Activated T-cell treated with anti-CD3 and anti-CD28 coated beads, Interleukin-2, amount 50 U/mL, for 4 hours (primary cell): ENCODE measurements at regions not wholly inside any gene's neighbourhood (a gene's known extent, or its start where the extent isn't known, plus 50 kb on each side); places are given as distances from the start of the nearest gene placed in this dataset.

ENCODE experiments used
- ATAC-seq, 2 donors: fragments of 200-7000 bp; cut with Tn5 transposase; one replicate each; pipeline ENCODE4 v1.10.0; 2021
- DNase-seq: peaks from one replicate; pipeline ENCODE4 v3.0.0-alpha.2; 2020
- H3K27me3 Mint-ChIP-seq: one replicate; pipeline ENCODE4 v1.8.0; 2021; ENCODE audit warnings: low read depth, mixed read lengths
- H3K36me3 Mint-ChIP-seq: one replicate; pipeline ENCODE4 v1.8.0; 2022; ENCODE audit warnings: mixed read lengths; ENCODE audit not compliant: insufficient read depth
- H3K4me1 Mint-ChIP-seq: one replicate; pipeline ENCODE4 v1.8.0; 2021; ENCODE audit warnings: low read depth, mixed read lengths
- H3K4me3 Mint-ChIP-seq: one replicate; pipeline ENCODE4 v1.8.0; 2021; ENCODE audit warnings: mild to moderate bottlenecking, moderate library complexity, mixed read lengths
- H3K9me3 Mint-ChIP-seq: one replicate; pipeline ENCODE4 v1.8.0; 2021; ENCODE audit warnings: mixed read lengths

GRCh38 chr13:50594276-50595051, 249.0 kb downstream of the DLEU7 start:
- H3K36me3 Mint-ChIP-seq, result no peaks in the 10 kb centered on the region
- H3K4me1 Mint-ChIP-seq, result peaks cover 30% of the 10 kb centered on the region
- DNase-seq, result no peak
- H3K4me3 Mint-ChIP-seq, result no peak overlapping the region
- H3K27me3 Mint-ChIP-seq, result no peaks in the 10 kb centered on the region
- H3K9me3 Mint-ChIP-seq, result no peaks in the 10 kb centered on the region
- ATAC-seq, result peak; percentile 78 to 80

GRCh38 chr13:50595196-50595595, 248.3 kb downstream of the DLEU7 start:
- no peak for ATAC-seq
- H3K4me3 Mint-ChIP-seq, result no peak overlapping the region
- peaks cover 30% of the 10 kb centered on the region for H3K4me1 Mint-ChIP-seq
- no peaks in the 10 kb centered on the region for H3K27me3 Mint-ChIP-seq
- H3K9me3 Mint-ChIP-seq, result no peaks in the 10 kb centered on the region
- no peak for DNase-seq
- no peaks in the 10 kb centered on the region for H3K36me3 Mint-ChIP-seq

GRCh38 chr13:50596156-50596555, 247.3 kb downstream of the DLEU7 start:
- no peak for ATAC-seq
- no peak for DNase-seq
- no peaks in the 10 kb centered on the region for H3K27me3 Mint-ChIP-seq
- no peaks in the 10 kb centered on the region for H3K36me3 Mint-ChIP-seq
- H3K4me3 Mint-ChIP-seq, result no peak overlapping the region
- H3K4me1 Mint-ChIP-seq, result peaks cover 30% of the 10 kb centered on the region
- no peaks in the 10 kb centered on the region for H3K9me3 Mint-ChIP-seq

GRCh38 chr13:50596776-50597203, 246.7 kb downstream of the DLEU7 start:
- Mint-ChIP-seq H3K36me3 (no peaks in the 10 kb centered on the region), H3K9me3 (no peaks in the 10 kb centered on the region), H3K4me1 (peaks cover 30% of the 10 kb centered on the region), H3K4me3 (no peak overlapping the region), H3K27me3 (no peaks in the 10 kb centered on the region)
- ATAC-seq, result no peak
- no peak for DNase-seq

GRCh38 chr13:50598338-50598737, 245.2 kb downstream of the DLEU7 start:
- no peaks in the 10 kb centered on the region for H3K9me3 Mint-ChIP-seq
- H3K4me3 Mint-ChIP-seq, result no peak overlapping the region
- H3K4me1 Mint-ChIP-seq, result peaks cover 22% of the 10 kb centered on the region

GRCh38 chr13:50599046-50599445, 244.4 kb downstream of the DLEU7 start:
- Mint-ChIP-seq H3K36me3 (no peaks in the 10 kb centered on the region), H3K9me3 (no peaks in the 10 kb centered on the region), H3K4me3 (no peak overlapping the region), H3K4me1 (peaks cover 17% of the 10 kb centered on the region), H3K27me3 (no peaks in the 10 kb centered on the region)
- ATAC-seq (no peak), DNase-seq (no peak)

More at GRCh38 chr13:50598338-50598737, 245.2 kb downstream of the DLEU7 start:
- DNase-seq, result no peak
- H3K36me3 Mint-ChIP-seq, result no peaks in the 10 kb centered on the region
- ATAC-seq, result no peak
- no peaks in the 10 kb centered on the region for H3K27me3 Mint-ChIP-seq

- H3K36me3 Mint-ChIP-seq, result no peaks in the 10 kb centered on the region
- no peaks in the 10 kb centered on the region for H3K9me3 Mint-ChIP-seq
- no peak for DNase-seq
- no peak for ATAC-seq
- no peaks in the 10 kb centered on the region for H3K27me3 Mint-ChIP-seq
- H3K4me3 Mint-ChIP-seq, result no peak overlapping the region
- H3K4me1 Mint-ChIP-seq, result peaks cover 9% of the 10 kb centered on the region
These were observed 243.6 kb downstream of the DLEU7 start for GRCh38 chr13:50599927-50600326.

- peaks cover 14% of the 10 kb centered on the region for H3K4me1 Mint-ChIP-seq
- peaks cover 2% of the 10 kb centered on the region for H3K27me3 Mint-ChIP-seq
- H3K9me3 Mint-ChIP-seq, result no peaks in the 10 kb centered on the region
- ATAC-seq (no peak), DNase-seq (no peak)
- no peak overlapping the region for H3K4me3 Mint-ChIP-seq
- H3K36me3 Mint-ChIP-seq, result no peaks in the 10 kb centered on the region
These were observed 235.1 kb downstream of the DLEU7 start for GRCh38 chr13:50608370-50608769.

GRCh38 chr13:50609011-50609410, 234.5 kb downstream of the DLEU7 start:
- Mint-ChIP-seq H3K4me1 (peaks cover 14% of the 10 kb centered on the region), H3K27me3 (peaks cover 2% of the 10 kb centered on the region), H3K36me3 (no peaks in the 10 kb centered on the region), H3K9me3 (no peaks in the 10 kb centered on the region), H3K4me3 (no peak overlapping the region)
- no peak for ATAC-seq
- no peak for DNase-seq

- no peak for DNase-seq
- ATAC-seq, result no peak
- Mint-ChIP-seq H3K9me3 (no peaks in the 10 kb centered on the region), H3K4me1 (peaks cover 14% of the 10 kb centered on the region), H3K4me3 (no peak overlapping the region), H3K27me3 (peaks cover 2% of the 10 kb centered on the region), H3K36me3 (no peaks in the 10 kb centered on the region)
These were observed 233.3 kb downstream of the DLEU7 start for GRCh38 chr13:50610238-50610637.

- H3K4me1 Mint-ChIP-seq, result peaks cover 14% of the 10 kb centered on the region
- H3K4me3 Mint-ChIP-seq, result no peak overlapping the region
- H3K36me3 Mint-ChIP-seq, result no peaks in the 10 kb centered on the region
- H3K9me3 Mint-ChIP-seq, result no peaks in the 10 kb centered on the region
- DNase-seq (no peak), ATAC-seq (peak in 1 of 2 donors; percentile 58)
- H3K27me3 Mint-ChIP-seq, result peaks cover 2% of the 10 kb centered on the region
These were observed 232.2 kb downstream of the DLEU7 start for GRCh38 chr13:50611117-50611781.

GRCh38 chr13:50612717-50613116, 230.8 kb downstream of the DLEU7 start:
- Mint-ChIP-seq H3K27me3 (peaks cover 2% of the 10 kb centered on the region), H3K9me3 (no peaks in the 10 kb centered on the region), H3K36me3 (no peaks in the 10 kb centered on the region), H3K4me1 (peaks cover 17% of the 10 kb centered on the region), H3K4me3 (no peak overlapping the region)
- ATAC-seq, result no peak
- DNase-seq, result no peak

GRCh38 chr13:50613356-50613831, 230.1 kb downstream of the DLEU7 start:
- H3K36me3 Mint-ChIP-seq, result no peaks in the 10 kb centered on the region
- DNase-seq, result no peak
- H3K4me3 Mint-ChIP-seq, result no peak overlapping the region
- no peaks in the 10 kb centered on the region for H3K9me3 Mint-ChIP-seq
- H3K4me1 Mint-ChIP-seq, result peaks cover 17% of the 10 kb centered on the region
- no peak for ATAC-seq
- no peaks in the 10 kb centered on the region for H3K27me3 Mint-ChIP-seq

- Mint-ChIP-seq H3K27me3 (no peaks in the 10 kb centered on the region), H3K9me3 (no peaks in the 10 kb centered on the region), H3K36me3 (no peaks in the 10 kb centered on the region), H3K4me3 (no peak overlapping the region), H3K4me1 (peaks cover 15% of the 10 kb centered on the region)
- ATAC-seq (no peak), DNase-seq (no peak)
These were observed 228.3 kb downstream of the DLEU7 start for GRCh38 chr13:50615234-50615633.

- no peak for ATAC-seq
- H3K36me3 Mint-ChIP-seq, result no peaks in the 10 kb centered on the region
- H3K9me3 Mint-ChIP-seq, result no peaks in the 10 kb centered on the region
- no peak for DNase-seq
- peaks cover 13% of the 10 kb centered on the region for H3K4me1 Mint-ChIP-seq
- H3K4me3 Mint-ChIP-seq, result no peak overlapping the region
- no peaks in the 10 kb centered on the region for H3K27me3 Mint-ChIP-seq
These were observed 227.4 kb downstream of the DLEU7 start for GRCh38 chr13:50616101-50616500.
